Hepatic stellate cell (primary cell): ENCODE measurements at regions not wholly inside any gene's neighbourhood (a gene's known extent, or its start where the extent isn't known, plus 50 kb on each side); places are given as distances from the start of the nearest gene placed in this dataset.

ENCODE experiments used
- DNase-seq: peaks from one replicate; pipeline ENCODE4 v3.0.0; 2011; ENCODE audit warnings: low spot score

- no peak for DNase-seq
Measured at GRCh38 chr7:70986297-70986696, 145.6 kb upstream of the GALNT17 start.

GRCh38 chr7:70994176-70994575 is 137.8 kb upstream of the GALNT17 start:
- no peak for DNase-seq

DNA sequence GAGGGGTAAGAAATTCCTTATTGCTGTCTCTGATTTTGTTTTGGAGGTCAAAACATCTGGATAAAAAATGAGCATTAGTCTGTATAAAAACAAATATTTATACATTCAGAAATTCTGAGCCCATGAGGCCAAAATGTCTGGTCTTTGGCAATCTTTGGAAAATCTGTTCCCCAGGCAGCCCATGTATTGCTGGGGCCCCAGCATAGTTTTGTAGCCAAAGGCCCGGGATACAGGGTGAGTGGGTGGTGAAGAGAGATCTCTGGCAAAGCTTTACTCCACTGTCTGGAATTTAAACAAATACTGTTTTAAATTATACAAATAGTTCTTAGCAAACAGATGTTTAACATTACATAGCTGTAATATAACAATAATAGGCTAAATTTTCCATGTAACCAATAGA is 134.7 kb upstream of the GALNT17 start:
- no peak for DNase-seq

- no peak for DNase-seq
Measured at GRCh38 chr7:71005109-71005508, 126.8 kb upstream of the GALNT17 start.

- DNase-seq: no peak
Measured at GRCh38 chr7:71009636-71010035, 122.3 kb upstream of the GALNT17 start.

DNA sequence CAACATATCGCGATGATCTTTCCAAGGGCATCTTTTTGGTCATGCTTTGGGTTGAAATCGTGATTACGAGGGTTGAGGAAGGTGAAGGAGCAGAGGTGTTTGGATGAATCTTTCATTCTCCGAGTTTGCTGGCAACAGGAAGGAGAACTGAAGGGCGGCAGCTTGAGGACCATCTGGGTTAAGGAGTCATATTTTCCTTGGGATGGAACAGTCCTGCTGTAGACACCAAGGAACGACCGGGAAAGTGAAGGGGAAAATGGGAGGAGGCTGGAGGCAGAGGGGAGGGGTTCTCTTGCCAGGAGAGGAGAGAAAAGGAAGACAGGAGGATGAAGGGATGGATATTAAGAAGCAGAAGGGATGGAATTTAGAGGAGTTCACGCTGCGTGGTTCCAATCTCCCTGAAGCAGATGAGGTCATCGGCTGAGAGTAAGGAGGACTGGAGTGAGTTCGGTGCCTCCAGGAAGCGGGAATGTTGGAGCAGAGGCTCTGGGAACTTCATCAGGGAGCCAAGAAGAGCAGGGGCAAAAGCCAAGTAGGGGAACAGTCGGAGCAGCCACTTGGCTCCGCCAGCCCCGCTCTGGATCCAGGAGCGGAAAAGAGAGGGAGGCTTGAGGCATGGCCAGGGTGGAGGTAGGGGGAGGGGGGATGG is 116.6 kb upstream of the GALNT17 start:
- no peak for DNase-seq

- DNase-seq: no peak
Measured at GRCh38 chr7:71016401-71016800, 115.5 kb upstream of the GALNT17 start.

DNA sequence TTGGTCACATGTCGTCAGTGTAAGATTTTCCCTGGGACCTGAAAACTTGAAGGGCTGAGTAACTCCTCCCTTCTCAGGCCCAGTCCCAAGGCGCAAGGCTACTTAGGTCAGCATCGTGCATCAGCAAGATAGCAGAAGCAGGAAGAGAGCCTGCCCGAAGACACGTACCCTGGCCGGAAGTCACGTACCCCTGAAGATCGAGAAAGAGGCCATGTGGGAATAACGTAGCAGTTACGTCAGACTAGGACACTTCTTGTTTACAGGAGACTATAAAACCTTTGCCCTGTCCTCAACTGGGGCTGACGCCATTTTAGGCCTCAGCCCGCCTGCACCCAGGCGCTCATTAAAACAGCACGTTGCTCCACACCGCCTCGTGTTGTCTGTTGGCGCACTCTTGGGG is 114.3 kb upstream of the GALNT17 start:
- no peak for DNase-seq

DNA sequence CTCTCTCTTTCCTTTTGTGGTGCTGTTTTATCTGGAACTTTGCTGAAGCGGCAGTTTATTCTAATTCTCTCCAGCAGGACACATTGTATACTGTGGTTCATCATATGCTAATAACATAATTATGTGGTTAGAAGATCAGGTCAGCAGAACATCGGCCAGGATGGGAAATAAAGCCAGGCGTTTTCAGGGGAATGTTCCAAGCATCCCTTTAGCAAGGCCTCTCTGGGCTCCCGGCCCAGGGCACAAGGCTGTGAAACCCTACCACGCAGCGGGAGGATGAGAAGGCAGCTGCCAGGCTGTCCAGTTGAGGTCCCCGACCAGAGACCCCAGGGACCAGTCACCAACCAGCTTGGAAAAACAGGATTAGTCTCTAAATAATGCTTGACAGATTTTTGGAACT is 112.2 kb upstream of the GALNT17 start:
- no peak for DNase-seq

GRCh38 chr7:71021131-71021530 is 110.8 kb upstream of the GALNT17 start:
- DNase-seq: no peak

GRCh38 chr7:71026680-71027079 is 105.3 kb upstream of the GALNT17 start:
- no peak for DNase-seq

GRCh38 chr7:71034243-71034642 is 97.7 kb upstream of the GALNT17 start:
- no peak for DNase-seq

- DNase-seq: no peak
Measured at GRCh38 chr7:71042591-71042990, 89.4 kb upstream of the GALNT17 start.

DNA sequence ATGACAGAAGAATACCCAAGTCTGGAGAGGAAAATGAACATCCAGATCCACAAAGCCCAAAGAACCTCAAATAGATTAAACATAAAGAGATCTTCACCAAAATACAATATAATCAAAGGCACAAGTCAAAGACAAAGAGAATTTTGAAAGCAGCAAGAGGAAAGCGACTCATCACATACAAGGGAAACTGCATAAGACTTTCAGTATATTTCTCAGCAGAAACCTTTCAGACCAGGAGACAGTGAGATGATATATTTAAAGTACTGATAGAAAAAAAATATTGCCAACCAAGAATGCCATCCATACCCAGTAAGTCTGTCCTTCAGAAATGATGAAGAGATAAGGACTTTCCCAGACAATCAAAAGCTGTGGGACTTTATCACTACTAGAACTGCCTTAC is 81.5 kb upstream of the GALNT17 start:
- no peak for DNase-seq

- no peak for DNase-seq
Measured at GRCh38 chr7:71055504-71055903, 76.4 kb upstream of the GALNT17 start.

GRCh38 chr7:71077743-71078476 is 54.0 kb upstream of the GALNT17 start:
- no peak for DNase-seq
